AG09309 (cell line): ENCODE measurements at regions not wholly inside any gene's neighbourhood (a gene's known extent, or its start where the extent isn't known, plus 50 kb on each side); places are given as distances from the start of the nearest gene placed in this dataset.

Experiments
- DNase-seq: peaks from one replicate; pipeline ENCODE4 v3.0.0-alpha.2; 2010; ENCODE audit warnings: low read depth
- H3K4me3 ChIP-seq: 2 replicates; pipeline ENCODE4 v1.5.1; 2011; ENCODE audit warnings: mild to moderate bottlenecking, low read depth, low read length, moderate library complexity; ENCODE audit not compliant: control insufficient read depth
- CTCF ChIP-seq: IDR thresholded peaks from 2 replicates; pipeline ENCODE4 v1.5.1; 2011; ENCODE audit warnings: mild to moderate bottlenecking, low read depth, low read length, inconsistent platforms; ENCODE audit not compliant: insufficient read depth, control insufficient read depth; ENCODE audit errors: missing control alignments

- DNase-seq, result no peak
- no peak for TF ChIP-seq CTCF
- no peak overlapping the region for H3K4me3 ChIP-seq
Observed at GRCh38 chr3:1037631-1038030, 55.2 kb upstream of the CNTN6 start.
